22Rv1 (cell line): ENCODE measurements at regions not wholly inside any gene's neighbourhood (a gene's known extent, or its start where the extent isn't known, plus 50 kb on each side); places are given as distances from the start of the nearest gene placed in this dataset.

Source experiments
- ZFX ChIP-seq: fragments of 450-650 bp; IDR thresholded peaks from 2 replicates; pipeline ENCODE4 v1.6.1; 2017; ENCODE audit warnings: antibody characterized with exemption, borderline replicate concordance
- TF ChIP-seq, protein P1 (sequence below): fragments of 450-650 bp; IDR thresholded peaks from 2 replicates; pipeline ENCODE4 v1.5.1; 2017; ENCODE audit warnings: mild to moderate bottlenecking

DNA sequence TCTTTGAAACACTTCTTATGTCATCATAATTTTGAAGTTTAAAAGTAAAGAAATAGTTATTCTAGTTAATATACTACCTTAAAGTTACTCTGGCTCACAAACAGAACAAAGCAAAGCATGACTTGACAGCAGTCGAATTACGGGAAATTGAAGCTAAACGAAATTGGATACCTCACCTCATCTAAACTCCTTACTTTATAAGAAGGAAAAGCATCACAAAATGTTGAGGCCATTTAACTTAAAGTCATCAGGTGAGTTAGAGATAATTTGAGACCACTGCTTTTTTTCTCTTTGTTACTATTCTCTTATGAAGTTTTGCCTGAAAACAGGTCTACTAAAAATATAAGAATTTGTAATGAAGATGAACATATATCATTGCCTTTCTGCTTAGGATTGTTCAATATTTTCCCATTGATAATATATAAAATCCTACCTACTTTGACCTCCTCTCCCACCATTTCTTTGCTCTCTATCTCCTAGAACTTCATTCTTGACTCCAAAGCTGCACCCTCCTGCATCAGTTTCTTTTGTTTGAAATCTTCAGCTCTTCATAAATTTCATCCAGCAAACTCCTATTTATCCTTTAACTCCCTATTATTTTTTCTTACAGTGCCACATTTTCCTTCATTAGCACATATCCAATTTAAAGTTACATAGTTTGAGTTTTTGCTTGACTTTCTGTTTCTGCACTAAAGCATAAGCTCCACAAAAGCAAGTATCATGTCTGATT is 510.7 kb upstream of the ZNF337 start:
- TF ChIP-seq, protein P1, sequence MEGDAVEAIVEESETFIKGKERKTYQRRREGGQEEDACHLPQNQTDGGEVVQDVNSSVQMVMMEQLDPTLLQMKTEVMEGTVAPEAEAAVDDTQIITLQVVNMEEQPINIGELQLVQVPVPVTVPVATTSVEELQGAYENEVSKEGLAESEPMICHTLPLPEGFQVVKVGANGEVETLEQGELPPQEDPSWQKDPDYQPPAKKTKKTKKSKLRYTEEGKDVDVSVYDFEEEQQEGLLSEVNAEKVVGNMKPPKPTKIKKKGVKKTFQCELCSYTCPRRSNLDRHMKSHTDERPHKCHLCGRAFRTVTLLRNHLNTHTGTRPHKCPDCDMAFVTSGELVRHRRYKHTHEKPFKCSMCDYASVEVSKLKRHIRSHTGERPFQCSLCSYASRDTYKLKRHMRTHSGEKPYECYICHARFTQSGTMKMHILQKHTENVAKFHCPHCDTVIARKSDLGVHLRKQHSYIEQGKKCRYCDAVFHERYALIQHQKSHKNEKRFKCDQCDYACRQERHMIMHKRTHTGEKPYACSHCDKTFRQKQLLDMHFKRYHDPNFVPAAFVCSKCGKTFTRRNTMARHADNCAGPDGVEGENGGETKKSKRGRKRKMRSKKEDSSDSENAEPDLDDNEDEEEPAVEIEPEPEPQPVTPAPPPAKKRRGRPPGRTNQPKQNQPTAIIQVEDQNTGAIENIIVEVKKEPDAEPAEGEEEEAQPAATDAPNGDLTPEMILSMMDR, result no peak
- no peak for TF ChIP-seq ZFX
